G401.6 (cell line): ENCODE measurements at regions not wholly inside any gene's neighbourhood (a gene's known extent, or its start where the extent isn't known, plus 50 kb on each side); places are given as distances from the start of the nearest gene placed in this dataset.
"Not testable (repeated sequence)": the region's sequence is repeated elsewhere in the genome, so short reads cannot be mapped to it uniquely, and the experiment has no call there.

Source experiments
- FAIRE-seq: peaks from 2 replicates; lab custom pipeline; 2012; peaks lifted over from hg19 to GRCh38; lab: Jason Lieb, UNC

DNA sequence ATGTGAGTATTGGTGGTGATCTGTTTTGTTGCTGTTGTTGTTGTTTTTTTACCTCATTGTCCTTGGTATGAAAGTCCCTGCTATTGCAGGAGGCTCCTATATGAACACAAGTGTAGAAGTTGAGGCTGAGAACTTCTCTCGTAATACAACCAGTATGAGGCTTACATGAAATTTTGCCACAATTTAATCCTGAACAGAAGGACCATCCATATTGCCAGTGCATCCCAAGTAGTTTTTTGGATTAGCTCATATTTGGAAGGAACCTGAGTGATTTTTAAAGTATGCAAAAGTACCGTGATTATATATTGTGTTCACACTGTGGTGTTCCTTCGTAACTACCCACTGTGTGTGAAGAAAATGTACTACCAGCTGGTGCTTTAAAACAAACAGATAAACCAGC is 2095.5 kb upstream of the WWC1 start:
- no peak for FAIRE-seq

DNA sequence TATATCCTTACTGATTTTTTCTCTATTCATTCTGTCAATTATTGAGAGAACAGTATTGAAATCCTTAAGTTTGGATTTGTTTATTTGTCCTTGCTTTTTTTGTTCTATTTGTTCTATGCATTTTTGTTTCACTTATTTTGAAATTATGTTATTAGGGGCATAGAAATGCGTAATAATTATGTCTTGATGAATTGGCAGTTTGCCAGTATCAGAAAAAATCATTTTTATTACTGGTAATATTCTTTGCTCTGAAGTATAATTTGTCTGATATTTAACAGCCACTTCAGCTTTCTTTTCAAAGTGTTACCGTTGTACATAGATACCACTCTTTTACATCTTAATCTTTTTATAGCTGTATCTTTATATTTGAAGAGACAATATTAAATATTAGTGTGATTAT is 2090.9 kb upstream of the WWC1 start:
- FAIRE-seq: no peak

DNA sequence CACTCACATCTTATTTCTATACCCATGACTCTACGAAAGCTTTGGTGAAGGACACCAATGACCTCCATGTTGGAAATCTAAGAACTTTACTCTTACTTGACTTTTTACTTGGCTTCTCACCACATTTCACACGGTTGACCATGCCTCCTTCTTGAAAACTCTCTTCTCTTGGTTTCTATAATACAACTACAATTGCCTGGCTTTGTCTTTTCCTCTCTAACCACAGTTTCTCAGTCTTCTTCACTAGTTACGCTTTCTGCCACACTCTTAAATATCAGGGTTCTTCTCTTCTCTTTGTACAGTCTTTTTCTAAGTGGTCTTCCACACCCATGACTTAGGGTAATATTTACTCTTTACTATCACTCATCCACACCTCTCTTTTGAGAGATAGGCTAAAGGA is 2079.8 kb upstream of the WWC1 start:
- FAIRE-seq: no peak

DNA sequence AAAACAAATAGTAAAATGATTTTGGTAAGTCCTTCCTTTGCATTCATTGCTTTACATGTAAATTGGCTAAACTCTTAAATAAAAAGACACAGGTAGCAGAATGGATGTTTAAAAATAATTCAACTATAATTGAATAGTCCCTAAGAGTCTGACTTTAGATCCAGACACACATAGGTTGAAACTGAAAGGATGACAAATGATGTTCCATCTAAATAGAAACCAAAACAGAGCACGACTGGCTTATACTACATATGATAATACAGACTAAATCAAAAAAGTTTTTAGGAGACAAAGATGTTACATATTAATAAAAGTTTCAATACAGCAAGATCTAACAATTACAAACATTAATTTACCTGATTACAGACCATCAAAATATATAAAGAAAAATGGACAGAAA is 2055.1 kb upstream of the WWC1 start:
- FAIRE-seq: no peak

DNA sequence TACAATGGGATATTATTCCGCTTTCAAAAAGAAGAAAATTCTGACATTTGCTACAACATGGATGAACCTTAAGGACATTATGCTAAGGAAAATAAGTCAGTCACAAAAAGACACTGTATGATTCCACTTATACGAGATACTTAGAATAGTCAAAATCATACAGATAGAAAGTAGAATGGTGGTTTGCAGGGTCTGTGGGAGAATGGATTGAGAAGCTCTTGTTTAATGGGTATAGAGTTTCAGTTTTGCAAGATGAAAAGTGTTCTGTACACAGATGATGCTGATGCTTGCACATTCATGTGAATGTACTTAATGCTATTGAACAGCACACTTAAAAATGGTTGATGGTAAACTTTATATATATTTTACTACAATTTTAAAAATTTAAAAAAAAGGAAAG is 2050.7 kb upstream of the WWC1 start:
- FAIRE-seq: no peak

DNA sequence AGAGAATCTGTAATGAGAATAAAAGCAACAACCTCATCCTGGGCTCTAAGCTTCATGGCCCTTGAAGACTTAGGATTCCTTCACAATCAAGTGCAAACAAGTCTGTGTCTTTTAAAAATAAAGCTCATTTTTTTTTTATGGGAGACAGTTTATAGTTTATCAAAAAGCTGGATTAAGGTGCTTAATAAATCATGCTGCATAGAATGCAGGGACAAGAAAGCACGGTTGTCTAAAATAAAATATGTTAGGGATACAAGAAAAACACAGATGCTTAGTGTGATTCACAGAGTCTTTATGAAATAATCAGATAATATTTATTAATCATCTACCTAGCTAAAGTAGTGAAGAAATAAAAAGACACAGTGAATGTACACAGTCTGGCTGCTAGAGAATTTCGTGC is 2045.9 kb upstream of the WWC1 start:
- no peak for FAIRE-seq

DNA sequence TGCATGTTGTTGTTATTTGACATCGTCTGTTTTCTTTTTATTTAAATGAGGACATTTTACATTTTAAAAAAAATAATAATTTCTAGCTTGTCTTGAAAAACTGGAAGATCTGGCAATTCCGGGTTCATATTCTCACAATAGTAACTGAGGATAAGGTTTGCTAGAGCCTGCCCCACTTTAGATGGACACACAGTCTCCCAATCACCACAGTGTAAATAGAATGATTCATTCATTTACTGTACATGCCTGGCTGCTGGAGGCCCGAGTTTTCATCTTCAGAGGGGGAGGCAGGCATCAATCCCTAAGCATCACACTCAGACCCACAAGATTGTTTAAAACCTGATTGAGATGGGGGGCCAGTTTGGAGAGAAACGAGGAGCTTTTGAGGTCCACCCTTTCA is 2039.7 kb upstream of the WWC1 start:
- FAIRE-seq: no peak

DNA sequence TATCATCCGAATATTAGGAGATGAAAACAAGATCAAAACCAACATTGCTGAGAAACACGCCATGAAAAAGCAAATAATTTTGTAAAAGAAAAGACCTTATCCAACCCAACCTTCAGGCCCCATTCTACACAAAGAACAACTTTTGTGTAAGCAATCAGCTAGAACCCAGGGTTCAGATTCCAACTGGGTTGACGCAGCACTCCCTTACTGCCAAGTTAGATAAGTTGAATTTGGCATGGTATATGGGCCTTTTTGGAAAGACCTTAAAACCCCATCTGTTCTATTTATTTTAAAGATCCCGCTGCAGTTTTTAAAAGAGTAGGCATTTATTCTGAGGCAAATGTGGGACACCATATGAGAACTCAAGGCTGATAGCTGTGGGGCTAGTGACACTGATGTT is 2033.8 kb upstream of the WWC1 start:
- FAIRE-seq: no peak

DNA sequence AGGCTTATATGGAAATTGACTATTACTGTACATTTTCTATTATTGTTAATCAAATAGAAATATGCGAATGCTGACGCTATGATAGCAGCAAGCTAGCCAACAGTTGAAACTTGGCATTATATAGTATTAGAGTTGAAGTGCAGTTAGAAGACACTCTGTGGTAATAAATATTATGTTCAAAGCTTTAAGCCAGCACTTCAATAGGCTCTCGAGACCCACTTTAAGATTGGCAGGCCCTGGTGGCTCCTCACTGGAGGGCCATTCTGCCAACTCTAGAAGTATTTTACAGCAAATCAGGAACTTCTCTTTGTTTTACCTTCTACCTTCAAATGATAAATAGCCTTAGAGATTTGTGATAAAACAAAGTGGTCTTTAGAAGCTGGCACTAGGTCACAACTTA is 2029.0 kb upstream of the WWC1 start:
- no peak for FAIRE-seq

DNA sequence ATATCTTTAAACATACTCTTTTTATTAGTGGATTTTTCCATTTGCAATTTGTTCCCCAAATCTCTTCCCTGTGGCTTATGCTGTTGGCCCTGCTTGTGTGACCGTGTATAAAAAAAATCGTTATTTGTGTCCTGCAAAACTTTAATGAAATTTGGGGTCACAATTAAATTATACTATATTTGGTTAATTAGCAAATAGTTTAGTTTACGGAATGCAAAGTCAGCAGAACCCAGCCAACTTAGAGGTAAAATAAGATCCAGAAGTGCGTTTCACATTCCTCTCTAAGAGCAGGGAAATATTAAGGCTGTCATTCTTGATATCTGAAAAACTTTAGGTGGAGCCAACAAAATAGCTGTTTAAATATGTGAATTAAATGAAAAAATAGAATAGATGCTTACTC is 2023.5 kb upstream of the WWC1 start:
- no peak for FAIRE-seq

DNA sequence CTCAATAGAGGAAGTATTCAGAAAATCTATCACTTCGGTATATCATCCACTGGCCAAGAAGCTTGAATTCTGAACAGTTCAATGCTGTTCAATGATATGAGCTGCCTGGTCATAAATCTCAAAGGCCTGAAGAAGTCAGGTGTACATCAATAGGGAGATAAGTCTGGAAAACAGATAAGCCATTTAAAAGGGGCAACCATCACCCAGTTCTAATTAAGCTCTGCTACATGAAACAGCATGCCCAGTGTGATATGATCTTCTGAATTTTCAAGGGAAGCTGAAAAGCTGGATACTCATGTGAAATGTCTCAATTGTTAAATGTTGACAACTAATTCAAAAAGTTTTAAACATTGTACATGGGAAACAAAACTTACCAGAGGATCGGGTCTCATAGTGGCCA is 2020.7 kb upstream of the WWC1 start:
- no peak for FAIRE-seq

DNA sequence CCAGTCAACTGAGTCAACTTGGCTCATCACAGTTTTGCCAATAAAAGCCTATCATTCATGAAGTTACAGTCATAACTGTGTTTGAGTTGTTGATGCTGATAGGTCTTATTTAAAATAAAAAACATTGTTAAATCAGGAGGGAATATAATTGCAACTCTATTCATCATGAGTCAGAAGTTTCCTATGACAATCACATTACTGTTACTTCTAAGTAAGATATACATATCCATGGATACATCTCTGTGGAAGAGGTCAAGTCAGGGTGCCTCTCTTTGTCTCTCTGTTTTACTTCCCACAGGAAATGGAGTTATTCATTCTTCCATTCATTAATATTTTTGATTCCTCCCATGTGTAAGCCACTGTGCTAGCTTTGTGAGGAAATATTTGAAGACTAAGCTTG is 2015.4 kb upstream of the WWC1 start:
- FAIRE-seq: no peak

DNA sequence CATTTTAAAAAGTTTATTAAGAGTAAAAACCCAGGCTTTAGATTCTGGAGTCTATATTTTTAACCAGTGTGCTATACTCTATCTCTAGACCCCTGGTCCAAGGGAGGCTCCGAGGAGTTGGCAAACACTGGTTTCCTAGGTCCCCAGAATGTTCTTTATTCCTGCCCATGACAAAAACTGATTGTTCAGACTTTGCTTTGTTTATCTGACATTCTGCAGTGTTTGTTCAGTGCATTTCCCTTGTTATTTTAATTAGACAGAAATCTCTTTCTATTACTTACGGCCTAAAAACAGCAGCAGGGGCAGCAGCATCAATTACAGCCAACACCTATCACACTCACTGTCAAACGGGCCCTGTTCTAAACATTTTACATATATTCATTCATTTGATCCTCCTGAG is 2011.6 kb upstream of the WWC1 start:
- no peak for FAIRE-seq

DNA sequence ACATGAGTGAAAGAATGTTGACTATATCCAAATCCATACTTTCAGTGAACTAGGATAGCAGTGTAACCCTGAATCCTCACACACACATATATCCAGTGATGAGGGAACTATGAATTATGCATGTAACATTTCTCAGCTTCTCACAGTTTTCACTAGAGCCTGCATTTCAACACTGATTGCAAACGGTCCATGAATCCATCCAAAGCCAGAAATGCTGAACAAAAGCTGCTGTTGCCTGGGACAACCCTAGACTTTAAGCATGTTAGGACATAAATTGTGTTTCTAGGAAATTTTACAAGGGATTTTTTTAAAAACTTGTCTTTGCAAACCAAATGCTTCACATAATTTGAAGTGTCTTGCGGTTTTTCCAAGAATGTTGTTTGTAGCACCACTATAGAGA is 2010.0 kb upstream of the WWC1 start:
- FAIRE-seq: no peak

DNA sequence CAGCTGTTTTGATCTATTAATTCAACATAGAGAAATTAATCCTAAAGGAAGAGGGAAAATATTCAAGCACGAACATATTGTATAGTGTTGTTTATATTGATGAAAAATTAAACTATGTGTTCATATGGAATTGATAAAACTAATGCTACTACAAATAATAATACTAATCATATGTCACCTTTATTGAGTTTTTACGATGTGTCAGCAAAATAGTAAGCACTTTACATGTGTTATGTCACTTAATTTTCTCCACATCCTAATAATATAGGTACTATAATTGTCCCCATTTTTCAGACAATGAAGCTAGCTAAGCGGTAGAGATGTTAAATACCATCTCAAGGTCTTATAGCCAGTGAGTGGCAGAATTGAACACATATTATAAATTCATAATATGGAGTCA is 2008.5 kb upstream of the WWC1 start:
- no peak for FAIRE-seq

DNA sequence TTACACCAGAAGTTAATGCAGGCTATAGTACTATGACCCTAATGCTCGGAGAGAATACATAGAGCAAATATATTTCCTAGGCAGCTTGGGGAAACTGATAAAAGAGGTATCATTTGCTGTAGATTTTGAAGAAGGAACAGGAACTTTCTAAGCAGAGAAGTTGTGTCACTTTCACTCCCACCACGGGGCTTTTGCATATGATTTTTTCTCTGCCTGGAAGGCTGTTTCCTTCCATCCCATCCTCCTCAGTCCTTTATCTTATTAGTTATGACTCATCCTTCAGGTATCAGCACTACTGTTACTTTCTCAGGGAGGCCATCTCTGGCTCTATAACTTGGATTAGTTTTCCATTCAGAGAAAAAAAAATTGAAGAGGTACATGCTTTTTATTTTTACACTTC is 2006.1 kb upstream of the WWC1 start:
- no peak for FAIRE-seq

DNA sequence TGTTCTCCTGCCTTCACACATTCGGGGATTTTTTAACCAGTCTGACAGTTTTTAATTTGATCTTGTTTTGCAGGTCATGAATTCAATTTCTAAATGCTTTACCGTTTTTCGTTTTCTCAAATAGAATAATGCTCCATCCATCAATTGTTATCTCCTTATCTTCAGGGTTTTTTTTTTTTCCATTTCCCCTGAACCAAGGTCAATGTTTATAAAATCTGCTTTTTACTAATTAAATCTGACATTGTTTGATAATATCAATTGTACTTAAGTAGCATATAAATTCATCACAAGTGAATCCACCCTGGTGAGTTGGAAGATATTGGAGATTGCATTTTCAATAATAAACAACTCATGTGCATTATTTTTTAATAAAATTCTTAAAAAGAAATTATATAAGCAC is 2004.6 kb upstream of the WWC1 start:
- FAIRE-seq: no peak

DNA sequence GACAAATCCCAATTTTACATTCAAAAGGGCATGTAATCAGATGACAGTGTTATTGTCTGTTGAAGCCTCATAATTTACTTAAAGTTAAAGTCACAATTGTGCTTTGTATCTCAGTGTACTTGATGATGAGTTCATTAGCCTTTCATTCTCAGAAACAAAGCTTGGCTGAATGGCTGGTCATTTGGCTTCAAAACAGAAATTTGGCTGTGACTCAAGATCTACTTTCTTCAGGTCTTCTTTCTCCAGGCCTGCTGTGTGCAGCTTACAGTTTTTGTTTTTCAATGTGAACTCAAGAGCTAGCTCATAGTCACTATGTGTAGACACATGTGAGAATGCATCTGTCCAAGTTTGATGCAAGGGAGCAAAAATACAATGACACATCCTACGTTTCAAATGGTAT is 2003.6 kb upstream of the WWC1 start:
- FAIRE-seq: no peak

DNA sequence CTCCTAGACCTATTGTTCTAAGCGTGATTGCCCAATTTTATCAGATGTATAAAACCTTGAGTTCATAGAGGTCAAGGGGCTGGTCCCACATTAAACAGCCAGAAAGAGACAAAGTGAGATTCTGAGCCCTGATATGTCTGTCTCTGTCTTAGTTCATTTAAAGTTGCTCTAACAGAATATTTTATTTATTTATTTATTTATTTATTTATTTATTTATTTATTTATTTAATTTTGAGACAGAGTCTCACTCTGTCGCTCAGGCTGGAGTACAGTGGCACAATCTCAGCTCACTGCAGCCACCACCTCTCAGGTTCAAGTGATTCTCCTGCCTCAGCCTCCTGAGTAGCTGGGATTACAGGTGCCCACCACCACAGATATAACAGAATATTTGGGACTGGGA is 1999.6 kb upstream of the WWC1 start:
- FAIRE-seq: not testable (repeated sequence)

DNA sequence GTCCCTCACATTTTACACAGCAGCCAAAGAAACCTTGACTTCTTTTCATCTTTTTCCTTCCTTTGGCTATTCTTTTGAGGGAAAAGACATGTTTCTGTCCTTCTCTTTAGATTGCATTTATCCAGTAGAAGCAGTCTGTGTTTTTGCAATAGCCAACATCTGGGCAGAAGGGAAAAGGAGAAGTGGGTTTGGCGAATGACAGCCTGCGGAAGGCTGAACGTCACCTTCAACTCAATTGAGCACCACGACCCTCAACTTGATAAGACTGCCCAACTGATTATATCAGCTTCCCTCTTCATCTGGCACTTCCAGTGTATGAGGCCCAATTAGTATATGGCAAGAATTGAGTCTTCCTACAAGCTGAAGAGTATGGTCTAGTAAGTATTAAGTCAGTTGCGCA is 1997.6 kb upstream of the WWC1 start:
- FAIRE-seq: no peak

DNA sequence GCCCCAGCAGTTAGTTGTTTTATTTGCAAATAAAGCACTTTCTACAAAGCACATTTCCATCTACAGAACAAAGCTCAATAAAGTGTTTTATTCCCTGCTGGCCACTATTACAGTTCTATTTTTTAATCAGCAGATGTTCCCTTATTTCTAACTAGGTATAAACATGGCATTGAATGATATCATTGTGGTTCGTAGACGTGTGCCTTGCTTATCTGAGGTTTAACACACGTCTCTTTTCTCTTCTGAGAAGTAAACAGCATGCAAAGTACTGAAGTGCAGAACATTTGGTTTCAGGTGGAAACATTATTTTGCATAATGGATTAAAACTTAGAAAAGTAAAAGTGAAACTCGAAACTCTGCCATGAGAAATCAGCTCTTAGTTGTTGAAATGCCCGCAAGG is 1989.3 kb upstream of the WWC1 start:
- FAIRE-seq: no peak

DNA sequence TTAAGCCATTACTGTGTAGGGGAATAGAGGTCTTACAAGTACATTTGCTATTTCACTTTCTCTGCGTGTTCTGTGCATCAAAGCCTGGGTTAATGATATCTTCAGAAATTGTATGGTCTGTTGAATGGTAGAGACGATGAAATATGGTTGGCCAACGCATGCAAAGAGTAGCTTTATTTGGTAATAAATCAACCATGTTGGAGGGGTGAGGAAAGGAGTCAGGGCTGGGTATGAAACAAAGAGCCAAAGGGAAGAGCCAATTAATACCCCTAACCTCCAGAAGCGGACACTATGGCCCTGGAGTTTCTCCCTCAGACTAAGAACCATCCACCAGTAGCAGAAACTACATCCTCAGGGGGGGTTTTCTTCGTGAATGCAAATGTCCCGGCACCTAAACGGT is 1974.0 kb upstream of the WWC1 start:
- no peak for FAIRE-seq

DNA sequence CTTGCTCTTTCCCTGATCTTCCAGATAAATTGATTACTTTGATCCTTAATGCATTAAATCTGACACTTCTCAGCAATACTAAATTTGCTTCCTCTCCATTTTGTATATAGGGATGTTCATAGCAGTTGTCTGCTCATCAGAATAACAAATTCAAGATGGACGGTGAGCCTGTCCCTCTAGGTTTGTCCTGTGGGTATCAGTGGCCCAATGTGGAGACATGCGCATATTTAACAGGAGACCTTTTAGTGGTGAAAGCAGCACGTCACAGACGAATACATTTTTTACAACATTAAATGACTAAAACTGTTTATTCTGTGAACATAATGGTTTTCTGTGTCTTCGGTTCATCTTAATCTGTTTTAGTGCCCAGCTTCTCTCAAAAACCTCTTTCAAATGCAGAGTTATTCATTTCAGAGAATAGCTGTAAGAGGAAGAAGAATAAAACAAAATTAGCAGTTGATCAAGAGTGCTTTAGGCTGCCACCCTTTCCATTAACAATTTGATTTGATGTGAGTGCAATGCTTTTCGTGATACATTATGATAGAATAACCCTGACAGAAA is 1970.4 kb upstream of the WWC1 start:
- no peak for FAIRE-seq

DNA sequence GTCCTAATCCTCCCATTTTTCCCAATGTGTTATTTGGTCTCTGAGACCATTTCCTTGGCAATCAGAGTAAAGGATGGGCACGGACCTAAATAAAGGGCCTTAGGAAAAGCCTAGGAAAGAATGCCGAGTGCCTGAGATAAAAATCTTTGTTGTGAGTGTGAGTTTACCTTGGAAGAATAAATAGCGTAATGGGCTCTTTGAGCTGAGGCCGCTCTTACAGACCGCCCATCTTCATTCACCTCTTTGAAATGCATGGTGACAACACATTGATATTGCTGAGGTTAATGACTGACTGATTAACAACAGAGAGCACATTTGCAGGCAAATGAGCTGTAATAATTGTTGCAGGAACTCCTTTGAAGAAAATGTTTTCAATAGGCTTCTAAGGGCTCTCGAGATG is 1967.1 kb upstream of the WWC1 start:
- FAIRE-seq: no peak

DNA sequence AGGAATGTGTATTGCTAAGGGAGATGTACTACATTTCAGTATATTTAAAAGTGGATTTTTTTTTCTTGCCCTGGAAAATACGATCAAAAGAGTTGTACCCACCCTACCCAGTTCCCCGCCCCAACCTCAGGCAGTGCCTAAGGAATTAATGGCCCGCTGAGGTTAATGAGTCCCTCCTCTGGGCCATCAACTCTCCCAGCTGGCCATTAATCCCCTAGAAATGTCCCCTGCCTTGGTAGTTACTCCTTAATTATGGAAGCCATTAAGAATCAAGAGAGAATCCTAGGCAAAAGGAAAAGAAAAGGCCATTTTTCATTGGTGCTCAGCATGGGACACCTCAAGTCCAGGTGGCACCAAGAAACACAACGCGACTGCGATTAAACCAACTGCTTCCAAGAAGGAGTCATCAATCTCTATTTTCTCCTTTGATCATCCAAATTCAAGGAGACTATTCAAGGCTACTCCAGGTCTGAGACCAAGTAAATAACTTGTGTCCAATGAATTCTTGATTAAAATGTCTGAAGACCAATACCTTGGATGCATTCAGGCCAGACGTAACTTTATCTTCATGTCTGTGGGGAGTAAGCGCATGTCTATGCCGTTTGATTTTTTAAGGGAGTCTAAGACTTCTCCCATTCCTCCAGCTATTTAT is 1962.2 kb upstream of the WWC1 start:
- no peak for FAIRE-seq
